ENCODE measurements at regions not wholly inside any gene's neighbourhood (a gene's known extent, or its start where the extent isn't known, plus 50 kb on each side); places are given as distances from the start of the nearest gene placed in this dataset.

- DNase-seq = no peak
- intact Hi-C loops (cut with DNase I) = no loop called here
Observed at GRCh38 chr11:10358696-10359095, 53.8 kb downstream of the ADM start.

DNA sequence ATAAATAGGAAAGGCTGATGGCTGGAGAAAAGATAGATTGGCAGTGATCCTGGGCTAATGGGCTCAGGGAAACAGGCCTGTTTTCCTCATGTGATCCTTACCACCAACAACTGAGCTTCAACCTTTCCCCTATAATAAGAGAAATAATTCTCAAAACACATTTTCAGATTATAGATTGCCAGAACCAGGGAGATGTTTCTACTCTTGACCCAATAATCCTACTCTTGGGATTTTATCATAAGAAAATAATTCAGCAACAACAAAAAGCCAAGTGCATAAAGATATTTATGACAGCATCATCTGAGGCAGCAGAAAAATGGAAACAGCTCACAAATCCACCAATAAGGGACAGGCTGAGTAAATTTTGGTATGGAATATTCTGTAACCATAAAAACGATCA is 54.3 kb downstream of the ADM start:
- DNase-seq = no peak
- intact Hi-C loops (cut with DNase I) = no loop called here

DNA sequence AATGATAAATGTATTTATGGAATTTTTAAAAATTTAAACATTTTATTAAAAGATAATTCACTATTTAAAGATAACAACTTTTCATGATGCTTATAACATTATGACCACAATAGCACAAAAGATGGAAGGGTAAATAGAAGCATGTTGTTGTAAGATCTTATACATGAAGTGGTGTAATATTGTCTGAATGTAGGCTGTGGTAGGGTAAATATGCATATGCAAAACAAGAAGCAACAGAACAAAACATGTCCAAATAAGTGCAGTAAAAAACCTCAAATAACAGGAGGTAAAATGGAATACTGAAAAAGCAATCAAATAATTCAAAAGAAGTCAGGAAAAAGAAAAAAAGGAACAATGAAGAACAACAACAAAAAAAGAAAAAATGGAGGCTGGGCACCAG is 56.0 kb downstream of the ADM start:
- intact Hi-C loops (cut with DNase I) = no loop called here
- DNase-seq = no peak

DNA sequence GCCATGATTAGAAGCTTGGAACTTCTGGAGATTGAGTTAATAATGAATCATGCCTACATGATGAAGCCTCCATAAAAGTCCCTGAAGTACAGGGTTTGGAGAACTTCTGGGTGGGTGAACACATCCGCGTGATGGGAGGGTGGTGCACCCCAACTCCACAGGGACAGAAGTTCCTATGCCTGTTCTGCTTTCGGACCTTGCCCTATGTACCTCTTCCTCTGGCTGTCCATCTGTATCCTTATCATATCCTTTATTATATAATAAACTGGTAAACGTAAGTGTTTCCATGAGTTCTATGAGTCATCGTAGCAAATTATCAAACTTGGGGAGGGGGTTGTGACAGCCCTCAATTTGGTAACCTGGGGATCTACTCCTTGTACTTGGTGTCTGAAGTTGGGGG is 60.2 kb downstream of the ADM start:
- intact Hi-C loops (cut with DNase I) = no loop called here
- DNase-seq = no peak

DNA sequence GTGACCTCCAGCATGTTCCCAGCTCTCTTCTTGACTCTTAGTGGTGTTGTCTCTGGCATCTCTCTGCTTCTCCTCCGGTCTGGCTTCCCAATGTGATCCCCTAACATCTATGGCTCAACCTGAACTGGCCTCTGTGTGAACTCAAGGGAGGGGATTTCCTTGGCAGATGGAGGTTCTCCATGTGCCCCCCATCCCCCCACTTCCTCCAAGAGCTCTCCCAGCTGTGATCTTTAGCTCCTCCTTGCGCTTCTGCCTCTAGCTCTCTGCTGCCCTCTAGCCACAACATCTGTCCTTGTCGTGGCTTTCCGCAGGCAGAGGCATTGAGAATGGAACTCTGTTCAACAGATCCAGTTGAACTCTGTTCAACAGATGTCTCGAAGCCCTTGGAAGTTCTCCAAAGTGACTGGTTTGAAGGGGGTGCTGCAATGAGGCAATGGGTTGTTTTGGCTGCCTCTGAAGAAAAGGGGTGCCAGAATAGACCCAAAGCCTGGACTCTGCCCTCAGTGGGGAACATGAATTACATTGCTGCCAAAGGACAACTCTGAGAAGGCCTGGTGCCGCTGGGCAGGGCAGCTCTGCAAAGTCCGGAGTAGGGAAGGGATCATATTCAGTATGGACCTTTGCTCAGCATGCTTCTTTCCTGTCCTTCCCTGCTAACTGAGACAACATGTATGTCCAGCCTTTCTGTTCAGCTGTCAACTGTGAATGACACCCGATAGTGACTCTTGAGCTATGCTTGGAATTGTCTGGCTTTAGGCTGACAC is 61.9 kb downstream of the ADM start:
- DNase-seq = peak in 7 of 10 donors; percentile 33 to 90 (median 64)
- intact Hi-C loops (cut with DNase I) = no loop called here

- DNase-seq = no peak
- intact Hi-C loops (cut with DNase I) = no loop called here
Observed at GRCh38 chr11:10371926-10372641, 67.2 kb downstream of the ADM start.

DNA sequence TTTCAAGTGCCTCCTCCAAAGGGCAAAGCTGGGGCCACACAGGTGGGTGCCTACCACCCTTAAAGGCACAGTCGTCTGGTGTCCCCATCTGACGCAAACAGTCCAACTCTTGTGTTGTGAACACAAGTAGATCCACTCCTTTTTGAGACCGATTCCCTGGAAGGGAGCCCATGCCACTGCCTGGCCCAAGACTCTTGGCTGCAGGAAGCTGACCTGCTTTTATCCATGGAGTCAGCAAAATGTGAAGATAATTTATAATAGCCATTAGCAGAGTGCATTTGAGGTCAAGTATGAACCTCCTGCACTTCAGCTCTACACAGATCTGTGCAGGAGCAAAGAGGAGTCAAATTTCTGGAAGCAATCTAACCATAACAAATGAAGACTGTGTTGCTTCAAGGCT is 68.5 kb downstream of the ADM start:
- no peak for DNase-seq
- intact Hi-C loops (cut with DNase I) = no loop called here

DNA sequence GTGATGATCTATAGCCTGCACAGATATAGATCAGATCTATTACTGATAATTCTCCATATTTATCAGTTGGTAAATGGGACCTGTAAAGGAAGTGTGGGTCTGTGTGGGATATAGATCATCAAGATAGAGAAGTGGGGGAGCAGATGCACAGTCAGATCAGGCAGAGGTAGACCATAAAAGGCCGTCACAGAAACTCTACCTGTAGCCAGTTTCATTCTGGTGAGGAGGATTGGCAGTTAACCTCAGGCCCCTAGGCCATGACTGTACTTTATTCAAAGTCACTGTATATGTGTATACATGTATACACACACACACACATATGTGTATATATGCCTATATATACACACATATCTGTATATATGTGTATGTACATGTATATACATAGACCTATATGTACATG is 69.1 kb downstream of the ADM start:
- DNase-seq = no peak
- intact Hi-C loops (cut with DNase I) = no loop called here

DNA sequence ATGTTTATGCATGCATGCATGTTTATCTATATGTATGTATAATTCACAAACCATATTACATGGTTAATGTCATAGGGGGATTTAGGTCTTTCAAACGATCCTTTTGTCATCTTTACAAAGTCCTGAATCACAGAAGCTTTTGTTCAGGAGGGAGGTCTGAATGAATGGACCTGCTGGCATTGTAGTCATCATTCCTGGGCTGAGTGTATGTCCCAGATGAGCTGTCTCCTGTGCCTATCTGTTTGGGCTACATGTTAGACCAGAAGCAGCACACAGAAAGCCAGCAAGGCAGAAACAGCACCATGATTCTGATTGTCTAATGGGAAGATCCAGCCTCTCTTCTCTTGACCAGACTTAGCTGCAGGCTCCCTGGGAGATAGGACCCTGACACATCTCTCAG is 69.5 kb downstream of the ADM start:
- DNase-seq = no peak
- intact Hi-C loops (cut with DNase I) = no loop called here

- DNase-seq = no peak
- intact Hi-C loops (cut with DNase I) = no loop called here
Observed at GRCh38 chr11:10375280-10375971, 70.6 kb downstream of the ADM start.

DNA sequence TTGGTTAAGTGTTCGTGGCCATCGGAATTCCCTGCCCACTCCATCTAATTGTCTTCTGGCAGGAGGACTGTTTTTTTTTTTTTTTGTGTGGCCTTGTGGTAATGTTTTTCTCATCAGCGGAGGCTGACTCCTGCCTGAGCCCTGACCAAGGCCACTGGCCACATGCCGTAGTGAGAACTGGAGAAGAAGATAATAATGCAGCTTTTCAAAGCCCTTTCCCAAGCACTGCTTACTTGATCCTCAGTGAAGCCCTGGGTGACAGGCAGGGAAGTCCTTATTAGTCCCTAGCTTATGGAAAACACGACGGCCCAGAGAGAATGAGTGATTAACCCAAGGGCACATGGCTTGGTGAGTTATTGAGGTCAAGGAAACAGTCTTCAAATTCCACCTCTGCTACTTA is 71.2 kb downstream of the ADM start:
- intact Hi-C loops (cut with DNase I) = no loop called here
- no peak for DNase-seq

DNA sequence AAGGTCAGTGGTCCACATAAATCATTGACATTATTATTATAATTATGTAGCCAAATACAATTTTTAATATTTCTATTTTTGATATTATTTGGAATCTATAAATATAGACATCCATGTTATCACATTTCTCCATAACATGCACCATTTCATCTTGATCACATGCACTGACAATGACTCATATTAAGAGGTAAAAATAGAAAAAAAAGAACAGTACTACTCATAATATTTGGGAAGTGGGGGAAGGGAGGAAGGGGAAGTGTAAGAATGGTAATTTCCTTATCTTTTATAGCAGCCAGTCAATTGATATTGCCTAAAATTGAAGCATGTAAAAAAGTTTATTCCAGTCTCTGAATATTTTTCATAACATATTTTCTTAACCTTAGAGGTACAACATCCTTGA is 72.3 kb downstream of the ADM start:
- DNase-seq = no peak
- intact Hi-C loops (cut with DNase I) = no loop called here

DNA sequence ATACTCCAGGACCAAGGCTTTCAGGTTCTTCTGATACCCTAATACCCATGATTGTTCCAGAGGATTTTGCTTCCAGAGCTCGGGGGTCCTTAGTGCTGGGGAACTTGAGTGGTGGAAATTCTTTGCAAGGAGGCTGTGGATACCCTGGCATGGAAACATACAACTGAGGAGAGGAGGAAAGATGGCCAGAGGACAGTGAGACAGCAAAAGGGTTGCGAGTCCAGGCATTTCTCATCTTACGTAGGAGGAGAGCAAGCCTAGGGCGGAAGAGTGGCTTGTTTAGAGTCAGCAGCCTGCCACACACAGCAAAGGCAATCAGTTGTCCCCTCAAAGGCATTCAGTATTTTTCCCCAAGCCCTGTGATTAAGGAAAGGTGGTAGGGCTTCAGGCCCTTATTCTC is 73.5 kb downstream of the ADM start:
- intact Hi-C loops (cut with DNase I) = no loop called here
- no peak for DNase-seq

DNA sequence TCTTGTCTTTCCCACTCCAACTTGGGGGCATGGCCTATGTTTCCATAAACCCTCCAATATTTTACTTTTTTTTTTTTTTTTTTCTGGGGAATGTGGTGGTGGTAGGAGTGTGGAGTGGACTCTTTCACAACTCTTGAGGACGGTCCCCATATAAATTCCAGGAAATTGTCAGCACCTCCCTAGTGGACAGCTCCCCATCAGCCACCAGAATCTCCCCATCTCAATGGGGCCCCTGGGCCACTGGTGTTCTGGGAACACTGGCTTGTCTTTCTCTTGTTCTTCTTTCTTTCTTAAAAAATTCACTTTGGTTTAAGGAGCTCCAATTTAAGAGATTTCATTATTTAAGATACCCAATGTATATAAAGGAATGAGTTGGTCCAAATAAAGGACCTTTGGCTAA is 74.1 kb downstream of the ADM start:
- intact Hi-C loops (cut with DNase I) = no loop called here
- no peak for DNase-seq

DNA sequence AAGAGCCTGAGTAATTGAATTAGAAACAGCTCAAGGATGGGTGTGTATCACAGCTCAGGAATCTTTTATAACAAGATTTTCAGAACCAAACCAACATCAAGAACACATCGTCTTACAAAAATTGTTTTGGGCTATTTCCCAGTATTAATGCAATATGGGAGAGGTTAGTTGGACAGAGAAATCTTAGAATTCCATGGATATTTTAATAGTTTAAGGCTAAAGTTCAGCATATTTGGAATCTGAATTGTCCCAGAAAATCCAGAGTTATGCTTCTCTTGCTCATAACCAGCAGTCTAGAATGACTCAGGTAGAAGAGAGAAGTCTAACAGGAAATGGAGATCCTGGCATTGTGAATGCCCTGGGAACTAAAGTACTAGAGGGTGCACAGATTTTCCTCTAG is 74.6 kb downstream of the ADM start:
- DNase-seq = no peak
- intact Hi-C loops (cut with DNase I) = no loop called here

DNA sequence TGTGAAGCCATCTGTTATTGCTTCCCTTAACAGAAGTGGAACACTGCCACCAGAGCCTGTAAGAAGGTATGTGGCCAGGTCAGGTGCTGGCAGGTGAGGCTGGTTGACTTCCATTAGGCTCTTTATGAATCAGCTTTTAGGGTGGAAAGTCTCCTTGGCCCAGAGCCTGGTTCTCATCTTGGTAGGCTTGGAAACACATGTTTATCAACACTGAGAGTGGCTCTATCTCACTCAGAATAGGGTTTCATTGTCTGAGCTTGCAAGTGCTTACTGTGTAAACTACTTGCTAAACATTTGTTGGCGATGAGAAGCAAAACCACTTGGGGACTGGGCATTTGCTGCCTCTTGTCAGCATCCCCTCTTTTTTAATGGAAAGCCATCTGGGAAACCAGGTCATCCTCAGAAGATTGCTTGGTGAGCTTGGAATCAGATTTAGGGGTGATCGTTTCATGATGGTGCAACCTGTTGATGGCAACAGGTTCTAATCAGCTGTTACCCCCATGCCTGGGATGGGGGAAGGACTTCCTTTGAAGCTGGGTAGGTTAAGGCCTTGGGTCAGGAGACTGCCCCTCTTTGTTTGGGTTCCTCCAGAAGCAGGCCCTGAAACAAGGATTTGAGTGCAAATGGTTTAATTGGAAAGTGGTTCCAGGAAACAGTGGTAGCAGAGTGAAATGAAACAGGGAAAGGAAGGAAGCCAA is 75.0 kb upstream of the AMPD3 start:
- DNase-seq = no peak
- intact Hi-C loops (cut with DNase I) = no loop called here

DNA sequence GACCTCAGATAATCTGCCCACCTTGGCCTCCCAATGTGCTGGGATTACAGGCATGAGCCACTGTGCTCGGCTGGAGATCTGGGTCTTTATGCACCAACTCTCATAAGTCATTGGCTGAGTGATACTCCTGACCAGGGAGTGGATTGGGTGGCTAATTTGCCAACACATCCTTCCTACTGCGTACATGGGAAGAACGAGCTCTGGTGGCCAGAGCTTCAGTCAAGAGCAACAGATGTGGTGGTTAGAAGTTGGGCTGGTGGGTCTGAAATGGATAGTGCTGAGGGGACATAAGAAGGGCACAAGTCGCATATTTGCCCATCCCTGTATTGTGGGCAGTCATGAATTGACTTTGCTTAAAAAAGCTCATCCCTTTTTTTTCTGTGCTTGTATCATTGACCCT is 74.1 kb upstream of the AMPD3 start:
- DNase-seq = no peak
- intact Hi-C loops (cut with DNase I) = no loop called here

DNA sequence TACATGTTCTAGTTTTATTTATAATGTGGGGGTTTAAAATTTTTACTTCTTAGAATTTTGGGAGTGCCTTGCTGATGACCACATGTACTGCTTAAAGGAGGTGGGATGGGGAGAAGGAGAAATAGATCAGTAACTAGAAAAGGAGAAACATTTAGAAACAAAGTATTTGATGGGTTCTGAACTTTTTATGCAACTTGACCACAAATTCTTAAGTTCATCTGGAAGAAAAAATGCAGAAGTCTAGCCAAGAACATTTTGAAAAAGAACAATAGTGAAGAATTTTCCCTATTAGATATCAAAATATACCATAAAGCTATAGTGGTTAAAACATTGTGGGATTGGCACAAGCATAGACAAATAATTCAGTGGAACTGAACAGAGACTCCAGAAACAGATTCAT is 73.3 kb upstream of the AMPD3 start:
- no peak for DNase-seq
- intact Hi-C loops (cut with DNase I) = no loop called here

DNA sequence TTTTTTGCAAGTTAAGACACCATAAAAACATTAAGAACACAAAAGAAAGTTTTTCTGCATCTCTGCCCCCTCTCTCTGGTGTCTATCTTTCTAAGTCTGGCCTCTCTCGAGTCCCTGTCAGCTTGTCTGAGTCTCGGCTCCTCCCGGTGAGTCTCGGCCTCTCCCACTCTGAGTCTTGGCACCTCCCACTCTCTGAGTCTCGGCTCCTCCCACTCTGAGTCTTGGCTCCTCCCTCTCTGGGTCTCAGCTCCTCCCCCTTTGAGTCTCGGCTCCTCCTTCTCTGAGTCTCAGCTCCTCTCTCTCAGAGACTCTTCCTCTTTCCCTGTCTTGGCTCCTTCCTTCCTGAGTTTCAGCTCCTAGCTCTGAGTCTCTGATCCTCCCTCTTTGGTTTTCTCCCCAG is 72.5 kb upstream of the AMPD3 start:
- intact Hi-C loops (cut with DNase I) = no loop called here
- DNase-seq = no peak

GRCh38 chr11:10385696-10386095 is 69.4 kb upstream of the AMPD3 start:
- intact Hi-C loops (cut with DNase I) = no loop called here
- DNase-seq = no peak

- no peak for DNase-seq
- intact Hi-C loops (cut with DNase I) = no loop called here
Observed at GRCh38 chr11:10386361-10386760, 68.7 kb upstream of the AMPD3 start.

Measured in posterior cingulate gyrus (tissue), 11 donors.